Lower leg skin (tissue), 3 donors: ENCODE measurements at regions not wholly inside any gene's neighbourhood (a gene's known extent, or its start where the extent isn't known, plus 50 kb on each side); places are given as distances from the start of the nearest gene placed in this dataset.

Experiments
- CTCF ChIP-seq, 3 donors: fragments of 450-650 bp; IDR thresholded peaks; one replicate each; pipeline ENCODE4 v1.5.1; 2016; ENCODE audit warnings: antibody characterized with exemption in 3 of 3, mild to moderate bottlenecking in 3 of 3, moderate library complexity in 2 of 3
- POLR2A ChIP-seq, 2 donors: fragments of 450-650 bp; IDR thresholded peaks; one replicate each; pipeline ENCODE4 v1.6.1; 2016 to 2017; ENCODE audit warnings: antibody characterized with exemption in 2 of 2, mild to moderate bottlenecking in 1 of 2, moderate library complexity in 1 of 2

- TF ChIP-seq CTCF (IDR thresholded peaks at IDR 0.05) (no peak), POLR2A (IDR thresholded peaks at IDR 0.05) (no peak)
These were observed 187.0 kb upstream of the EDNRB start for GRCh38 chr13:78105656-78106055.
